ENCODE measurements at regions not wholly inside any gene's neighbourhood (a gene's known extent, or its start where the extent isn't known, plus 50 kb on each side); places are given as distances from the start of the nearest gene placed in this dataset.

DNA sequence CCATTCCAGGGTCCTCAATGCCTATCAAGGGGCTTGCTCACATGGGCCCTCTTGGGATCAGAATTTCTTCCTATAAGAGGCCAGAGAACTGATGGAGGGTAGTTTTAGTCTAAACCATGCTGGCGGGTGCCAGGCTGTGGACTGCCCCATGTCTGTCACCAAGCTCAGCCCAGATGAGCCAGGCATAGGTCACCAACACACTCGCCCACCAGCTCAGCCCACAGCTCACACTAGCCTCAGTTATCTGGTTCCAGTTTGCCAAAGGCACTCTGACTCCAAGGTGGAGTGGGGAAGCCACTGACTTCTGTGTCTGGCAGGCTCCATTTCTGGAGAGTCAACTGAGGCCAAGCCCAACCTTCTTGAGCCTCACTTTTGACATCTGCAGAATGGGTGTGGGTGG, 50.7 kb upstream of the INSYN1 start:
- no peak for DNase-seq

DNA sequence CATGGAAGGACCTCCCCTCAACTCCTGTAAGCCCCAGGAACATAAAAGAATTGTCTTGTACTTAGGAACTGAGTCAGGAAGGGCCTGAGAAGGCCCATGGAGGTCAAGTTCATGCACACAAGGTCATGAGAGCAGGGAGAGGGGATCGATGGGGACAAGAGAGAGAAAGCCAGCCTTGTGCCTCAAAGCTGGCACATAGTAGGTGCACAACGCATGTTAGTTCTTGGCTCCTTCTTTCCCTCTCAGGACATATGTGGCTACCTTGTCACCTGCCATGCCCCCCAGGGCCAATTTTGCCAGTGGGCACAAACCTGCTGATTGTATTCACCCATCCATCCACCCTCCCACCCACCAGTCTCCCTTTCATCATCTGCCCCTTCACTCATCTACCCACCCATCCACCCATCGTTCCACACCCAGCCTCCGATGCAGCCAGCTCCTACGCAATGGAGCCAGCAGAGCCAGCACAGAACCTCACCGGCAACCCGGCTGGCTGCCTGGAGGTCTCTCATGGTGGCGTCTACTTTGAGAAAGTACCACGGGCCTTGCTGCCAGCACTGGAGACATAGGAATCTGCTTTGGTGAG, 52.4 kb upstream of the INSYN1 start:
- DNase-seq = no peak

DNA sequence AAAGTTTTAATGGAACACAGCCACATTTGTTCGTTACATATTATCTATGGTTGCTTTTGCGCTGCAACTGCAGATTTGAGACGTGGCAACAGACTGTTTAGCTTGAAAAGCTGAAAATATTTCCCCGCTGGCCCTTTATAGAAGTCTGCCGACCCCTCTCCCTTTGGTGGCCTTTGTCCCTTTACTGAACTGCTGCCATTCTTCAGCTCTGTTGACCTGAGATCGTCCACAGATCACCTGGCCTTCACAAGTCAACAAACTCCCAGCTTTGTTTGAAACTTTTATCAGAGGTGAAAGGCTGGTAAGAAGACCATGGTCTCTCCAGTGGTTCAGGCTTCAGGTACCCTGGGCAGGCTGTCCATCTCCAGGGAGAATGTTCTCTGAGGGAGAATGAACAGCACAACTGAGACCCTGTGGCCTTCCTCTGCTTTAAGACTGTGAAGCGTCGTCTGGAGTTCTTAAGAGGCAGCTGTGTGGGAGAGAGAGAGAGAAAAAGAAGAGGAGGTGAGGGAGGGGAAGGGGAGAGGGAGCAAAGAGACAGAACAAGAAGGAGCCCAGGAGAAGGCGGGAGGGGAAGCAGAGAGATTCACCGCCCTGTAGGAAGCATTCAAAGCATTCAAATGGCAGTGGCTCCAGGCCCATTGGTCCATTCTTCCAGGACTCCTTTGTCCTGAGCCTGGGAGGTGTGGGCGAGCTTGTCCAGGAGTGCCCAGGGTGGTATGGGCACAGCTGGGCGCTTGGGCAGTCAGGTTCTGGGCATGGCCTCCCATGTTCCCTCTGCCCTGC, 53.7 kb upstream of the INSYN1 start:
- no peak for DNase-seq

DNA sequence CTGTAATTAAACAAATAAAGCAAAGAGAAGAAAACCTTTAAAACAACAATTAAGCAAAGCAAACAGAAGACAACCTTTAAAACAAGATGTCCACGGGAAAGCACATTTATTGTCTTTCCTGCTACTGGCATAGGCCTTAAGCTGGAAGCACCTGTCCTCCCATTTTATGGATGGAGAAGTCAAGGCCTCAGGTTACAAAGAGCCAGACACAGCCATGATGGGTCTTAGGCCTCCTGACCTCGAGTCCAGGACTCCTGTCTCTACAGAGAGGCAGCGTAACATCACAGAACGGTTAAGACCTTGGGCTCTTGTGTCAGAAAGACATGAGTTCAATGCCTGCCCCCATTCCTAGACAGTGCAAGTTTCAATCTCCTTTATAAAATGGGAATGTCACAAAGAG, 54.7 kb upstream of the INSYN1 start:
- no peak for DNase-seq

DNA sequence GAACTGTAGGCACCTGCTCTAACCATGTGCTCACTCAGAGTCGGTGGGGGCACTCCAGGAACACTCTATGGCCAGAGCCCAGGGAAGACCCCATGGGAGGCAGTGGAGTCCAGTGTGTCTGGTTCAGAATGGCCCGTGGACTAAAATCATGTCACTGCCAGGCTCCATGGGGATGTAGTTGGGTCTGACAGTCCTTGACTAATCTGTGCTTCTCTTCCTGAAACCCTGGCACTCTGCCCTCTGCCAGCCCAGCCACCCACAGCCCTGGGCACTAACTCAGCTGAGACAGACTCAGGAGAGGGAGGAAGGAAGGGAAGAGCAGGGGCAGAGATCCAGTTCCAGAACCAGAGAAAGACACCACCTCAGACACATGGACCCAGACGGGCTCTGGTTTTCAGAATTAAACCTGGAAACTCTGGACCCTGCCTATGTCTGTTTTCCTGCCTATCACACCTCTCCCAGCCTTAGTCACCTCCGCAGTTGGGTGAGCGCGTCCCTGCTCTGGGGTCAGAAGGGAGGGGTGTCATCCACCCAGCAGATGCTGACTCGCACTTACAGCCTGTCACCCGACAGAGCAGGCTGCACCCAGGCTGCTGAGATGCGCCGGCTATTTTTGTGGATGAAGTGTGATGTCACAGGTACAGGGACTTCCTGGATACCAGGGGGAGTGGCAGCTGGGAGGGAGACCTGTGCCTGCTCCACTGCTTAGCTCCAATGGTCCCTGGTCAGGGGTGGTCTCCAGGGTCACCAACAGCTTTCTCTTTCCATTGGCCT, 56.8 kb upstream of the INSYN1 start:
- DNase-seq = no peak

DNA sequence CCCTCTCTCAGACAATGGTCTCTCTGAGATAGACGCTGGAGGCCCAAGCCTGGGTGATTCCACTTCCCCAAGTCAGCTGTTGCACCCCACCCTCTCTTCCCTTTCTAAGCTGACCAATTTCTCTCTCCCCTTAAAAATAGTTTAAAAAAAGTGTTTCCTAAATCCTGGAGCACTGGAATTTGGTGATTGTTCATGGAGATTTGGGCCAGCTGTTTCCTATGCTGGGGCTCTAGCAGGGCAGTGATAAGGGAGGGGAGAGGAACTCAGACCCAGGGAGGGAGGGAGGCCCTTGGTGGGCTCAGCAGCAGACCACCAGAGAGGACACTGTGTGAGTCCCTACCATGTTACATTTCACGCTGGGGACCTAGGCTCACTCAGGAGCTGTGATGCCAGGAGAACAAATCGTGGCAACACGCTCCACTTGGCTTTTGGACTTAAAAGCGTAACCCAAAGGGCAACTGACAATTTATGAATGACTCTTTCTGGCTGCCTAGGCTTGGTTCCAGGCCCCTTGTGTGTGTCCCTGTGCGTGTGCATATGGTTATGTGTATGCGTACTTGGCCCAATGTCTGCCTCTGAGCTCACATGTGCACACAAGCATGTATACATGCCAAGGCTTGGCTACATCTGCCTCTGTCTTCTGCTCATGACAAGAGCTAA, 59.8 kb upstream of the INSYN1 start:
- no peak for DNase-seq

DNA sequence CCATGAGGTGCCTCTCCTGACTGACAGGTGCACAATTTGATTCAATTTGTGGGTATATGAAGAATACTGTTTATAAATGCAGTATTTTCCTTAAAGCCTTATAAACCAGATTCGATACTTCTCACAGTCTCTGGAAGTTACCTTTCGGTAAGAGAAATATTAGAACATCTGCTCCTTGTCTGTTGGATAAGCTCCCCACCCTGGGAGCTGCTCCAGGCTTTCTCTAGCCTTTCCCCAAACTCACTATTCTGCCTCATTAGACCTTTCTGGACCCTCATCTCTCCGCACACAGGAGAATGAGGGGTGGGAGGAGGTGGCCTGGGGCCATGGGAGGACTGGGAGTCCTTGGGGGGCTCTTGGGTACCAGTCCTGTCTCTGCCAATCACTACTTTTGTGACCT, 59.8 kb upstream of the TBC1D21 start:
- DNase-seq = no peak

DNA sequence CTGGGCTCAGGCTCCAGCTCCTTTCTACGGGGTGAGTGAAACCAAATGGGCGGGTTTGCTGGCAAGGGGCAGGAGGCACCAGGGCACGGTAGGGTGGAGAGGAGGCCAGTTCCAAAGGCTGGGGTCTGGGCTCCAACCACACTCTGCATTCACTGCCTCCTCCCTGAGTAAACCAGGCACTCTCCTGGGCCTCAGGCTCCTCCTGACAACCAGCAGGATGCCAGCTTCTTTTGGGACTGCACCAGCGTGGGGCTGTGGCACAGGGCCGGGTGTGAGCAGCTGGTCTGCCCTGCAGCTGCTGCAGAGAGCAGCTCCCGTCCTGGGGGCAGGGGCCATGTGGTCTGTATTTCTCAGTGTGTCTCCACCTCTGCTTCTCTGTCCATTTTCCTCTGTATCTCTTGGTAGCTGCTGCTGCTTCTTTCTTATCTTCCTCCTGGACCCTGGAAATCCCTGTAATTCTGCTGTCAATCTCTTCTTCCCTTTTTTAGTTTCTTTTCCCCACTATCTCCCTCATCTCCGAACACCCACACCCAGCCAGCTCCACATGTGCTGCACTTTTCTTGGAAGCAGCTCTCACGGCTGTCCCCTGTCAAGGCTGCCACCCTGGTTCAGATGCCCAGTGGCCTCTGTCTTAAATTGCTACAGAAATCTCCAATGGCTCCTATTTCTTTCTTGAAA, 54.9 kb upstream of the TBC1D21 start:
- no peak for DNase-seq

DNA sequence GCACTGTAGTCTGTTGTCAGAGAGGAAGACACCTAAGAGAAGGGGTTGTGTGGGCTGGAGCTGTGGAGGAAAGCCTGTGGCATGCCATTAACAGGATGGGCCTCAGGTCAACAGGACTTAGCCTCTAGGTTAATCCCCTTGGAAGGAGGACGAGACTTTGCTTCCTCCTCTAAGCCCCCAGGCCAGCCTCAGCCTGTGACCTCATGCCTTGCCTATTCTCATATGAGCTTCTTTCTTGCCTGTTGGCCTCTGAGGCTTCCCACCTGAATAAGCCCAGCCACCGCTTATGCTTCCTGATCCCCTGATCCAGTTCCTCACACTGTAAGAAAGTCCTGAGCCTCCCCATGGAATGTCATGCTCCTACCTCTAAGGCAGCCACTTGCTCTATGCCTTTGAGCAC, 52.2 kb upstream of the TBC1D21 start:
- no peak for DNase-seq

DNA sequence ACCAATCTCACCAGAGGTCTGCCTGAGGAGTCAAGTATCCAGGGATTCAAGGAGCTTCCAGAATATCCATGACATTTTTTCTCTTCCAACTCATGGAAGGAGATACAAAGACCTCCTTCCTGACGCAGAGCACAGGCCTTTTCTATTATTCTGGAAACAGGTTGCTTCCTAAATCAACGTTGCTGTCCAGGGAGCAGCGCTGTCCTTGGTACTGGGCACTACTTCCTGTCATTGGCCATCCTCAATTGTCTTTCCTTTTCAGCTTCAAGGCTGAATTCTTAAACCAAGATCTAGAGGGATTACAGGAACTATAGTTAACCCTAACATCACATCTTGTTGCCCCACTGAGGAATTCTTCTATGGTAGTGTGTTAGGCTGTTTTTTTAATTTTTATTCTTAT, 50.4 kb upstream of the TBC1D21 start:
- peak; percentile 23 for DNase-seq

Measured in NCI-H226 (cell line).